ENCODE measurements at regions not wholly inside any gene's neighbourhood (a gene's known extent, or its start where the extent isn't known, plus 50 kb on each side); places are given as distances from the start of the nearest gene placed in this dataset.

- ATAC-seq (no peak), DNase-seq (ENCODE audit: low spot score) (peak; percentile 37)
- Histone ChIP-seq H3K4me1 (ENCODE audit: insufficient read depth) (peaks cover 6% of the 10 kb centered on the region), H3K27me3 (ENCODE audit: insufficient read depth) (no peaks in the 10 kb centered on the region), H4K20me1 (replicated peaks; ENCODE audit: insufficient read depth) (no peaks in the 10 kb centered on the region), H3K9me2 (ENCODE audit: insufficient read depth) (peaks cover 26% of the 10 kb centered on the region), H3F3A (replicated peaks; ENCODE audit: low read depth) (no peaks in the 10 kb centered on the region), H3K79me2 (replicated peaks; ENCODE audit: insufficient read depth) (no peaks in the 10 kb centered on the region), H3K4me2 (no peak overlapping the region), H3K36me3 (ENCODE audit: insufficient read depth) (peaks cover 10% of the 10 kb centered on the region), H3K27ac (ENCODE audit: low read depth) (no peak overlapping the region), H3K4me3 (no peak overlapping the region), H2AFZ (no peak overlapping the region)
- H3K27ac Mint-ChIP-seq, result no peak overlapping the region
- peaks cover 35% of the 10 kb centered on the region for H3K36me3 Mint-ChIP-seq (ENCODE audit: low read depth)
- TF ChIP-seq EZH2phosphoT487 (IDR thresholded peaks at IDR 0.05; ENCODE audit: unreplicated experiment), result no peak
- TF ChIP-seq NANOG (IDR thresholded peaks at IDR 0.05; ENCODE audit: borderline replicate concordance), result no peak
- TF ChIP-seq, protein P1, sequence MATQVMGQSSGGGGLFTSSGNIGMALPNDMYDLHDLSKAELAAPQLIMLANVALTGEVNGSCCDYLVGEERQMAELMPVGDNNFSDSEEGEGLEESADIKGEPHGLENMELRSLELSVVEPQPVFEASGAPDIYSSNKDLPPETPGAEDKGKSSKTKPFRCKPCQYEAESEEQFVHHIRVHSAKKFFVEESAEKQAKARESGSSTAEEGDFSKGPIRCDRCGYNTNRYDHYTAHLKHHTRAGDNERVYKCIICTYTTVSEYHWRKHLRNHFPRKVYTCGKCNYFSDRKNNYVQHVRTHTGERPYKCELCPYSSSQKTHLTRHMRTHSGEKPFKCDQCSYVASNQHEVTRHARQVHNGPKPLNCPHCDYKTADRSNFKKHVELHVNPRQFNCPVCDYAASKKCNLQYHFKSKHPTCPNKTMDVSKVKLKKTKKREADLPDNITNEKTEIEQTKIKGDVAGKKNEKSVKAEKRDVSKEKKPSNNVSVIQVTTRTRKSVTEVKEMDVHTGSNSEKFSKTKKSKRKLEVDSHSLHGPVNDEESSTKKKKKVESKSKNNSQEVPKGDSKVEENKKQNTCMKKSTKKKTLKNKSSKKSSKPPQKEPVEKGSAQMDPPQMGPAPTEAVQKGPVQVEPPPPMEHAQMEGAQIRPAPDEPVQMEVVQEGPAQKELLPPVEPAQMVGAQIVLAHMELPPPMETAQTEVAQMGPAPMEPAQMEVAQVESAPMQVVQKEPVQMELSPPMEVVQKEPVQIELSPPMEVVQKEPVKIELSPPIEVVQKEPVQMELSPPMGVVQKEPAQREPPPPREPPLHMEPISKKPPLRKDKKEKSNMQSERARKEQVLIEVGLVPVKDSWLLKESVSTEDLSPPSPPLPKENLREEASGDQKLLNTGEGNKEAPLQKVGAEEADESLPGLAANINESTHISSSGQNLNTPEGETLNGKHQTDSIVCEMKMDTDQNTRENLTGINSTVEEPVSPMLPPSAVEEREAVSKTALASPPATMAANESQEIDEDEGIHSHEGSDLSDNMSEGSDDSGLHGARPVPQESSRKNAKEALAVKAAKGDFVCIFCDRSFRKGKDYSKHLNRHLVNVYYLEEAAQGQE (IDR thresholded peaks at IDR 0.05; ENCODE audit: unreplicated experiment), result no peak
- no peak for TF ChIP-seq EZH2 (IDR thresholded peaks at IDR 0.05; ENCODE audit: low read depth, unreplicated experiment)
- peaks cover 7% of the 10 kb centered on the region; the same call in 2 of the 3 replicates for H3K4me1 Mint-ChIP-seq
- peaks cover 2% of the 10 kb centered on the region for H3K27me3 Mint-ChIP-seq (ENCODE audit: insufficient read depth, low read depth, poor library complexity)
- peaks cover 29% of the 10 kb centered on the region for H3K9me3 Mint-ChIP-seq
- no peak overlapping the region for H3K4me3 Mint-ChIP-seq
Observed at GRCh38 chr18:41320100-41320499, 634.9 kb upstream of the PIK3C3 start.

DNA sequence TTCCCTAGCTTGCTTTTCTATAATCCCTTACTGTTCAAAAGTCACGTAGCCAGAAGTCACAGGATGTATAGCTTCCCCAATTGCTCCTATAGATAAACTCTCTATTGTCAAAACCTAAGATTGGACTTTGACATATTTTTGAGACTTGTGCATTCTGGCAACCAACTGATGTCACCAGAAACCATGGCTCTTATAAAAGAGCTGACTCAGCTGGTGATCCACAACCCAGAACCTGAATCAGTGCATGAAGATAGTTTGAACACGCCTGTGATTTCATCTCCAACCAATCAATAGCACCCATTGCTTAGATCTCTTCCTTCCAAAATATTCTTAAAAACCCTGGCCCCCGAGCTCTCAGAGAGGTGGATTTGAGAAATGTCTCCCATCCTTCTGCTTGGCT, 639.9 kb upstream of the PIK3C3 start:
- Histone ChIP-seq H2AFZ (no peak overlapping the region), H3K79me2 (replicated peaks; ENCODE audit: insufficient read depth) (no peaks in the 10 kb centered on the region), H3K27ac (ENCODE audit: low read depth) (no peak overlapping the region), H3K4me3 (no peak overlapping the region), H3K9me2 (ENCODE audit: insufficient read depth) (peaks cover 16% of the 10 kb centered on the region), H3K36me3 (ENCODE audit: insufficient read depth) (peaks cover 14% of the 10 kb centered on the region), H3K4me1 (ENCODE audit: insufficient read depth) (peaks cover 14% of the 10 kb centered on the region), H4K20me1 (replicated peaks; ENCODE audit: insufficient read depth) (no peaks in the 10 kb centered on the region), H3F3A (replicated peaks; ENCODE audit: low read depth) (peaks cover 4% of the 10 kb centered on the region), H3K27me3 (ENCODE audit: insufficient read depth) (no peaks in the 10 kb centered on the region), H3K4me2 (no peak overlapping the region)
- peaks cover 28% of the 10 kb centered on the region for H3K4me1 Mint-ChIP-seq
- ATAC-seq (no peak), DNase-seq (ENCODE audit: low spot score) (no peak)
- H3K27ac Mint-ChIP-seq, result no peak overlapping the region
- peaks cover 68% of the 10 kb centered on the region for H3K36me3 Mint-ChIP-seq (ENCODE audit: low read depth)
- peaks cover 61% of the 10 kb centered on the region for H3K9me3 Mint-ChIP-seq
- H3K4me3 Mint-ChIP-seq, result no peak overlapping the region
- peaks cover 2% of the 10 kb centered on the region for H3K27me3 Mint-ChIP-seq (ENCODE audit: insufficient read depth, low read depth, poor library complexity)
- TF ChIP-seq EZH2phosphoT487 (IDR thresholded peaks at IDR 0.05; ENCODE audit: unreplicated experiment), result no peak
- TF ChIP-seq, protein P2, sequence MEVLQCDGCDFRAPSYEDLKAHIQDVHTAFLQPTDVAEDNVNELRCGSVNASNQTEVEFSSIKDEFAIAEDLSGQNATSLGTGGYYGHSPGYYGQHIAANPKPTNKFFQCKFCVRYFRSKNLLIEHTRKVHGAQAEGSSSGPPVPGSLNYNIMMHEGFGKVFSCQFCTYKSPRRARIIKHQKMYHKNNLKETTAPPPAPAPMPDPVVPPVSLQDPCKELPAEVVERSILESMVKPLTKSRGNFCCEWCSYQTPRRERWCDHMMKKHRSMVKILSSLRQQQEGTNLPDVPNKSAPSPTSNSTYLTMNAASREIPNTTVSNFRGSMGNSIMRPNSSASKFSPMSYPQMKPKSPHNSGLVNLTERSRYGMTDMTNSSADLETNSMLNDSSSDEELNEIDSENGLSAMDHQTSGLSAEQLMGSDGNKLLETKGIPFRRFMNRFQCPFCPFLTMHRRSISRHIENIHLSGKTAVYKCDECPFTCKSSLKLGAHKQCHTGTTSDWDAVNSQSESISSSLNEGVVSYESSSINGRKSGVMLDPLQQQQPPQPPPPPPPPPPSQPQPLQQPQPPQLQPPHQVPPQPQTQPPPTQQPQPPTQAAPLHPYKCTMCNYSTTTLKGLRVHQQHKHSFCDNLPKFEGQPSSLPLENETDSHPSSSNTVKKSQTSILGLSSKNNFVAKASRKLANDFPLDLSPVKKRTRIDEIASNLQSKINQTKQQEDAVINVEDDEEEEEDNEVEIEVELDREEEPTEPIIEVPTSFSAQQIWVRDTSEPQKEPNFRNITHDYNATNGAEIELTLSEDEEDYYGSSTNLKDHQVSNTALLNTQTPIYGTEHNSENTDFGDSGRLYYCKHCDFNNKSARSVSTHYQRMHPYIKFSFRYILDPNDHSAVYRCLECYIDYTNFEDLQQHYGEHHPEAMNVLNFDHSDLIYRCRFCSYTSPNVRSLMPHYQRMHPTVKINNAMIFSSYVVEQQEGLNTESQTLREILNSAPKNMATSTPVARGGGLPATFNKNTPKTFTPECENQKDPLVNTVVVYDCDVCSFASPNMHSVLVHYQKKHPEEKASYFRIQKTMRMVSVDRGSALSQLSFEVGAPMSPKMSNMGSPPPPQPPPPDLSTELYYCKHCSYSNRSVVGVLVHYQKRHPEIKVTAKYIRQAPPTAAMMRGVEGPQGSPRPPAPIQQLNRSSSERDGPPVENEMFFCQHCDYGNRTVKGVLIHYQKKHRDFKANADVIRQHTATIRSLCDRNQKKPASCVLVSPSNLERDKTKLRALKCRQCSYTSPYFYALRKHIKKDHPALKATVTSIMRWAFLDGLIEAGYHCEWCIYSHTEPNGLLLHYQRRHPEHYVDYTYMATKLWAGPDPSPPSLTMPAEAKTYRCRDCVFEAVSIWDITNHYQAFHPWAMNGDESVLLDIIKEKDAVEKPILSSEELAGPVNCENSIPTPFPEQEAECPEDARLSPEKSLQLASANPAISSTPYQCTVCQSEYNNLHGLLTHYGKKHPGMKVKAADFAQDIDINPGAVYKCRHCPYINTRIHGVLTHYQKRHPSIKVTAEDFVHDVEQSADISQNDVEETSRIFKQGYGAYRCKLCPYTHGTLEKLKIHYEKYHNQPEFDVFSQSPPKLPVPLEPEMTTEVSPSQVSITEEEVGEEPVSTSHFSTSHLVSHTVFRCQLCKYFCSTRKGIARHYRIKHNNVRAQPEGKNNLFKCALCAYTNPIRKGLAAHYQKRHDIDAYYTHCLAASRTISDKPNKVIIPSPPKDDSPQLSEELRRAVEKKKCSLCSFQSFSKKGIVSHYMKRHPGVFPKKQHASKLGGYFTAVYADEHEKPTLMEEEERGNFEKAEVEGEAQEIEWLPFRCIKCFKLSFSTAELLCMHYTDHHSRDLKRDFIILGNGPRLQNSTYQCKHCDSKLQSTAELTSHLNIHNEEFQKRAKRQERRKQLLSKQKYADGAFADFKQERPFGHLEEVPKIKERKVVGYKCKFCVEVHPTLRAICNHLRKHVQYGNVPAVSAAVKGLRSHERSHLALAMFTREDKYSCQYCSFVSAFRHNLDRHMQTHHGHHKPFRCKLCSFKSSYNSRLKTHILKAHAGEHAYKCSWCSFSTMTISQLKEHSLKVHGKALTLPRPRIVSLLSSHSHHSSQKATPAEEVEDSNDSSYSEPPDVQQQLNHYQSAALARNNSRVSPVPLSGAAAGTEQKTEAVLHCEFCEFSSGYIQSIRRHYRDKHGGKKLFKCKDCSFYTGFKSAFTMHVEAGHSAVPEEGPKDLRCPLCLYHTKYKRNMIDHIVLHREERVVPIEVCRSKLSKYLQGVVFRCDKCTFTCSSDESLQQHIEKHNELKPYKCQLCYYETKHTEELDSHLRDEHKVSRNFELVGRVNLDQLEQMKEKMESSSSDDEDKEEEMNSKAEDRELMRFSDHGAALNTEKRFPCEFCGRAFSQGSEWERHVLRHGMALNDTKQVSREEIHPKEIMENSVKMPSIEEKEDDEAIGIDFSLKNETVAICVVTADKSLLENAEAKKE (CRISPR knock-in tag; IDR thresholded peaks at IDR 0.05), result no peak
- no peak for TF ChIP-seq POLR2AphosphoS5 (IDR thresholded peaks at IDR 0.05; ENCODE audit: low read depth)
- TF ChIP-seq CREB1 (CRISPR knock-in tag; IDR thresholded peaks at IDR 0.05; ENCODE audit: low read depth), result no peak
- TF ChIP-seq EZH2 (IDR thresholded peaks at IDR 0.05; ENCODE audit: low read depth, unreplicated experiment), result no peak
- TF ChIP-seq, protein P3, sequence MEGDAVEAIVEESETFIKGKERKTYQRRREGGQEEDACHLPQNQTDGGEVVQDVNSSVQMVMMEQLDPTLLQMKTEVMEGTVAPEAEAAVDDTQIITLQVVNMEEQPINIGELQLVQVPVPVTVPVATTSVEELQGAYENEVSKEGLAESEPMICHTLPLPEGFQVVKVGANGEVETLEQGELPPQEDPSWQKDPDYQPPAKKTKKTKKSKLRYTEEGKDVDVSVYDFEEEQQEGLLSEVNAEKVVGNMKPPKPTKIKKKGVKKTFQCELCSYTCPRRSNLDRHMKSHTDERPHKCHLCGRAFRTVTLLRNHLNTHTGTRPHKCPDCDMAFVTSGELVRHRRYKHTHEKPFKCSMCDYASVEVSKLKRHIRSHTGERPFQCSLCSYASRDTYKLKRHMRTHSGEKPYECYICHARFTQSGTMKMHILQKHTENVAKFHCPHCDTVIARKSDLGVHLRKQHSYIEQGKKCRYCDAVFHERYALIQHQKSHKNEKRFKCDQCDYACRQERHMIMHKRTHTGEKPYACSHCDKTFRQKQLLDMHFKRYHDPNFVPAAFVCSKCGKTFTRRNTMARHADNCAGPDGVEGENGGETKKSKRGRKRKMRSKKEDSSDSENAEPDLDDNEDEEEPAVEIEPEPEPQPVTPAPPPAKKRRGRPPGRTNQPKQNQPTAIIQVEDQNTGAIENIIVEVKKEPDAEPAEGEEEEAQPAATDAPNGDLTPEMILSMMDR (conservative IDR thresholded peaks at IDR 0.05; ENCODE audit: low read depth in 2 of 2), result no peak
- no peak for TF ChIP-seq STAT1 (IDR thresholded peaks at IDR 0.05; ENCODE audit: unreplicated experiment)

Data from GM23338 (cell line).